ENCODE measurements at regions not wholly inside any gene's neighbourhood (a gene's known extent, or its start where the extent isn't known, plus 50 kb on each side); places are given as distances from the start of the nearest gene placed in this dataset.
"Not testable (repeated sequence)": the region's sequence is repeated elsewhere in the genome, so short reads cannot be mapped to it uniquely, and the experiment has no call there.

- no peak for DNase-seq
Measured at GRCh38 chr13:40345654-40346372, 320.6 kb downstream of the FOXO1 start.

GRCh38 chr13:40346592-40346991 is 319.8 kb downstream of the FOXO1 start:
- no peak for DNase-seq

GRCh38 chr13:40348096-40348679 is 318.3 kb downstream of the FOXO1 start:
- no peak for DNase-seq

GRCh38 chr13:40350283-40350992 is 316.0 kb downstream of the FOXO1 start:
- DNase-seq: no peak

GRCh38 chr13:40351537-40352379 is 314.7 kb downstream of the FOXO1 start:
- no peak for DNase-seq

- DNase-seq: no peak
Measured at GRCh38 chr13:40352380-40352778, 314.1 kb downstream of the FOXO1 start.

- no peak for DNase-seq
Measured at GRCh38 chr13:40352802-40353562, 313.5 kb downstream of the FOXO1 start.

- DNase-seq: no peak
Measured at GRCh38 chr13:40355126-40355724, 311.2 kb downstream of the FOXO1 start.

GRCh38 chr13:40356011-40356410 is 310.4 kb downstream of the FOXO1 start:
- DNase-seq: no peak

- not testable (repeated sequence) for DNase-seq
Measured at GRCh38 chr13:40356458-40356857, 310.0 kb downstream of the FOXO1 start.

- no peak for DNase-seq
Measured at GRCh38 chr13:40362502-40362901, 303.9 kb downstream of the FOXO1 start.

- no peak for DNase-seq
Measured at GRCh38 chr13:40363653-40364052, 302.8 kb downstream of the FOXO1 start.

GRCh38 chr13:40366119-40366518 is 300.3 kb downstream of the FOXO1 start:
- DNase-seq: no peak

- no peak for DNase-seq
Measured at GRCh38 chr13:40368127-40368891, 298.1 kb downstream of the FOXO1 start.

GRCh38 chr13:40370661-40371060 is 295.8 kb downstream of the FOXO1 start:
- no peak for DNase-seq

GRCh38 chr13:40371531-40372125 is 294.8 kb downstream of the FOXO1 start:
- DNase-seq: no peak

- DNase-seq: not testable (repeated sequence)
Measured at GRCh38 chr13:40373608-40374007, 292.8 kb downstream of the FOXO1 start.

GRCh38 chr13:40375489-40376171 is 290.8 kb downstream of the FOXO1 start:
- no peak for DNase-seq

- DNase-seq: no peak
Measured at GRCh38 chr13:40376296-40376849, 290.1 kb downstream of the FOXO1 start.

Data from activated effector memory CD4-positive, alpha-beta T cell treated with Interleukin-2 at 50 U/mL for 16 hours (primary cell).